NCI-H2227 treated with DMSO at 0.1 percent for 48 hours (cell line): ENCODE measurements at regions not wholly inside any gene's neighbourhood (a gene's known extent, or its start where the extent isn't known, plus 50 kb on each side); places are given as distances from the start of the nearest gene placed in this dataset.

Experiments
- DNase-seq: peaks from one replicate; lab custom pipeline; 2025; lab: John Stamatoyannopoulos, UW

GRCh38 chr13:34040863-34041262 is 222.9 kb downstream of the RFC3 start:
- no peak for DNase-seq

GRCh38 chr13:34044041-34044440 is 226.1 kb downstream of the RFC3 start:
- DNase-seq: no peak

GRCh38 chr13:34044660-34045080 is 226.7 kb downstream of the RFC3 start:
- no peak for DNase-seq

- no peak for DNase-seq
These were observed 228.5 kb downstream of the RFC3 start for GRCh38 chr13:34046457-34046856.

- DNase-seq: no peak
These were observed 230.7 kb downstream of the RFC3 start for GRCh38 chr13:34048652-34049051.

GRCh38 chr13:34056733-34057258 is 238.8 kb downstream of the RFC3 start:
- no peak for DNase-seq

- no peak for DNase-seq
These were observed 246.7 kb downstream of the RFC3 start for GRCh38 chr13:34064456-34065205.

GRCh38 chr13:34065928-34066327 is 248.0 kb downstream of the RFC3 start:
- DNase-seq: no peak

- no peak for DNase-seq
These were observed 248.4 kb downstream of the RFC3 start for GRCh38 chr13:34066344-34066743.

- no peak for DNase-seq
These were observed 252.1 kb downstream of the RFC3 start for GRCh38 chr13:34070006-34070405.

- no peak for DNase-seq
These were observed 252.8 kb downstream of the RFC3 start for GRCh38 chr13:34070544-34071303.

GRCh38 chr13:34076319-34076718 is 258.4 kb downstream of the RFC3 start:
- no peak for DNase-seq

GRCh38 chr13:34076943-34077703 is 259.2 kb downstream of the RFC3 start:
- peak; percentile 9 for DNase-seq

GRCh38 chr13:34078334-34078999 is 260.5 kb downstream of the RFC3 start:
- no peak for DNase-seq

- no peak for DNase-seq
These were observed 267.3 kb downstream of the RFC3 start for GRCh38 chr13:34085204-34085603.

GRCh38 chr13:34086281-34086680 is 268.3 kb downstream of the RFC3 start:
- DNase-seq: no peak

- DNase-seq: no peak
These were observed 269.8 kb downstream of the RFC3 start for GRCh38 chr13:34087791-34088190.

GRCh38 chr13:34103854-34104253 is 285.9 kb downstream of the RFC3 start:
- no peak for DNase-seq

GRCh38 chr13:34104853-34105252 is 286.9 kb downstream of the RFC3 start:
- DNase-seq: no peak

- no peak for DNase-seq
These were observed 289.9 kb downstream of the RFC3 start for GRCh38 chr13:34107806-34108205.

- no peak for DNase-seq
These were observed 290.5 kb downstream of the RFC3 start for GRCh38 chr13:34108410-34108809.

GRCh38 chr13:34114581-34114980 is 296.6 kb downstream of the RFC3 start:
- no peak for DNase-seq
